Esophagus muscularis mucosa (tissue), 4 donors: ENCODE measurements at regions not wholly inside any gene's neighbourhood (a gene's known extent, or its start where the extent isn't known, plus 50 kb on each side); places are given as distances from the start of the nearest gene placed in this dataset.

Source experiments
- DNase-seq: peaks from one replicate; pipeline ENCODE4 v3.0.0-alpha.2; 2017; ENCODE audit errors: extremely low spot score
- H3K27ac ChIP-seq, 4 donors: fragments of 200-600 bp; sonication (generic); replicated peaks in 1 of 4; 1 replicate in 3 of 4; 2 replicates in 1 of 4; pipeline ENCODE4 v1.5.1; 2016 to 2019; ENCODE audit warnings: mild to moderate bottlenecking in 1 of 4
- H3K27me3 ChIP-seq, 4 donors: fragments of 200-600 bp; sonication (generic); one replicate each; pipeline versions ENCODE4 v1.5.1 to v1.6.0; 2016 to 2019
- H3K36me3 ChIP-seq, 4 donors: fragments of 200-600 bp; sonication (generic); one replicate each; pipeline ENCODE4 v1.5.1; 2016 to 2019
- H3K4me1 ChIP-seq, 4 donors: fragments of 200-600 bp; sonication (generic); one replicate each; pipeline ENCODE4 v1.5.1; 2016 to 2019
- H3K4me3 ChIP-seq, 4 donors: fragments of 200-600 bp; sonication (generic); 1 replicate in 2 of 4; 2 replicates in 2 of 4; pipeline ENCODE4 v1.5.1; 2016 to 2019; ENCODE audit warnings: mild to moderate bottlenecking in 4 of 4, moderate library complexity in 1 of 4
- H3K9me3 ChIP-seq, 4 donors: fragments of 200-600 bp; sonication (generic); 1 replicate in 3 of 4; 2 replicates in 1 of 4; pipeline ENCODE4 v1.5.1; 2016 to 2019
- EP300 ChIP-seq: sonication (generic); formaldehyde crosslinking; IDR thresholded peaks from one replicate; pipeline ENCODE4 v1.6.1; 2017; ENCODE audit warnings: antibody characterized with exemption
- POLR2A ChIP-seq: fragments of 450-650 bp; IDR thresholded peaks from one replicate; pipeline ENCODE4 v1.6.1; 2017; ENCODE audit warnings: antibody characterized with exemption, moderate library complexity, mild to moderate bottlenecking, low read depth
- POLR2AphosphoS5 ChIP-seq, 2 donors: sonication (generic); formaldehyde crosslinking; IDR thresholded peaks; one replicate each; pipeline ENCODE4 v1.6.1; 2017; ENCODE audit warnings: antibody characterized with exemption in 2 of 2
- WGBS: methylation state at CpG from one replicate; pipeline ENCODE4 v1.1.5; 2018; 5-methylcytosine and 5-hydroxymethylcytosine counted together
- intact Hi-C: fragments of 100-400 bp; cut with DNase I; formaldehyde crosslinking; loops from one replicate; pipeline ENCODE4 v1.15.1; 2023
- TF ChIP-seq, protein P1 (sequence below), 3 experiments: fragments of 200-600 bp in 2 of 3; fragments of 450-650 bp in 1 of 3; sonication (generic) in 2 of 3; IDR thresholded peaks; one replicate each; pipeline ENCODE4 v1.5.1; 2017 to 2019; ENCODE audit warnings: antibody characterized with exemption in 3 of 3, mild to moderate bottlenecking in 2 of 3, moderate library complexity in 1 of 3

GRCh38 chr1:234989019-234989418 lies 139.6 kb downstream of the TOMM20 start:
- 88% methylated on average over 6 of the region's 6 CpGs for WGBS
- intact Hi-C loops: no loop called here
- Histone ChIP-seq H3K36me3 (no peaks in the 10 kb centered on the region), H3K4me1 (peaks cover 50 to 63% (median 61%) of the 10 kb centered on the region in 4 donors), H3K27ac (peak overlapping the region; percentile 91 to 97 (median 94)), H3K9me3 (peaks cover 0 to 1% (median 0%) of the 10 kb centered on the region in 4 donors), H3K27me3 (no peaks in the 10 kb centered on the region), H3K4me3 (no peak overlapping the region)
- TF ChIP-seq, protein P1, sequence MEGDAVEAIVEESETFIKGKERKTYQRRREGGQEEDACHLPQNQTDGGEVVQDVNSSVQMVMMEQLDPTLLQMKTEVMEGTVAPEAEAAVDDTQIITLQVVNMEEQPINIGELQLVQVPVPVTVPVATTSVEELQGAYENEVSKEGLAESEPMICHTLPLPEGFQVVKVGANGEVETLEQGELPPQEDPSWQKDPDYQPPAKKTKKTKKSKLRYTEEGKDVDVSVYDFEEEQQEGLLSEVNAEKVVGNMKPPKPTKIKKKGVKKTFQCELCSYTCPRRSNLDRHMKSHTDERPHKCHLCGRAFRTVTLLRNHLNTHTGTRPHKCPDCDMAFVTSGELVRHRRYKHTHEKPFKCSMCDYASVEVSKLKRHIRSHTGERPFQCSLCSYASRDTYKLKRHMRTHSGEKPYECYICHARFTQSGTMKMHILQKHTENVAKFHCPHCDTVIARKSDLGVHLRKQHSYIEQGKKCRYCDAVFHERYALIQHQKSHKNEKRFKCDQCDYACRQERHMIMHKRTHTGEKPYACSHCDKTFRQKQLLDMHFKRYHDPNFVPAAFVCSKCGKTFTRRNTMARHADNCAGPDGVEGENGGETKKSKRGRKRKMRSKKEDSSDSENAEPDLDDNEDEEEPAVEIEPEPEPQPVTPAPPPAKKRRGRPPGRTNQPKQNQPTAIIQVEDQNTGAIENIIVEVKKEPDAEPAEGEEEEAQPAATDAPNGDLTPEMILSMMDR (IDR thresholded peaks at IDR 0.05): no peak
- TF ChIP-seq EP300 (no peak), POLR2AphosphoS5 (IDR thresholded peaks at IDR 0.05) (no peak), POLR2A (no peak)
- DNase-seq: no peak

- peaks cover 52 to 68% (median 63%) of the 10 kb centered on the region in 4 donors for H3K4me1 ChIP-seq
Observed at GRCh38 chr1:234988536-234988935, 140.1 kb downstream of the TOMM20 start.

DNA sequence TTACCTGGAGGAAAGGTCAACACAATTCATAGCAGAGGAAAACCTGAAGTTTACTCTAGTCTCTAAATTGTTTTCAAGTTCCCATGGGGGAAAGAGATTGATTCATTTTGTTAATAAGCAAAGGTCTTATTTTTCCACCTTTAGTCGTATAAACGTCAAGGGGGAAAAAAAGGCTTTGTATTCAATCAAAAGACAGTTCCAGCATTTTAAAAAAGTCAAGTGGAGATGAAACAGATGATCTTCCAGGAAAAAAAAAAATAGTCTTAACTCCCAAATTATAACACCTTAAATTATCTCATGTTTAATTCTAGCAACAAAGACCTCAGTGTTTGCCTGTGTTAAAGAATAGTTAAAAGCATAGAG lies 140.5 kb downstream of the TOMM20 start:
- intact Hi-C loops: no loop called here
- H3K27ac ChIP-seq: peak overlapping the region; percentile 91 to 97 (median 94)
- no peak overlapping the region for H3K4me3 ChIP-seq
- WGBS: 29% methylated on average over 2 of the region's 2 CpGs
- peaks cover 0 to 4% (median 0%) of the 10 kb centered on the region in 4 donors for H3K9me3 ChIP-seq
- H3K36me3 ChIP-seq: no peaks in the 10 kb centered on the region
- H3K4me1 ChIP-seq: peaks cover 52 to 70% (median 65%) of the 10 kb centered on the region in 4 donors
- TF ChIP-seq, protein P1 (IDR thresholded peaks at IDR 0.05): no peak
- TF ChIP-seq EP300 (no peak), POLR2A (no peak), POLR2AphosphoS5 (IDR thresholded peaks at IDR 0.05) (no peak)
- no peak for DNase-seq
- H3K27me3 ChIP-seq: no peaks in the 10 kb centered on the region

More at GRCh38 chr1:234988536-234988935, 140.1 kb downstream of the TOMM20 start:
- Histone ChIP-seq H3K27me3 (no peaks in the 10 kb centered on the region), H3K27ac (peak overlapping the region; percentile 91 to 97 (median 94)), H3K4me3 (no peak overlapping the region), H3K36me3 (no peaks in the 10 kb centered on the region), H3K9me3 (peaks cover 0 to 4% (median 0%) of the 10 kb centered on the region in 4 donors)
- intact Hi-C loops: no loop called here
- TF ChIP-seq EP300 (no peak), POLR2AphosphoS5 (IDR thresholded peaks at IDR 0.05) (no peak)
- 75% methylated on average over 4 of the region's 4 CpGs for WGBS
- DNase-seq: no peak

DNA sequence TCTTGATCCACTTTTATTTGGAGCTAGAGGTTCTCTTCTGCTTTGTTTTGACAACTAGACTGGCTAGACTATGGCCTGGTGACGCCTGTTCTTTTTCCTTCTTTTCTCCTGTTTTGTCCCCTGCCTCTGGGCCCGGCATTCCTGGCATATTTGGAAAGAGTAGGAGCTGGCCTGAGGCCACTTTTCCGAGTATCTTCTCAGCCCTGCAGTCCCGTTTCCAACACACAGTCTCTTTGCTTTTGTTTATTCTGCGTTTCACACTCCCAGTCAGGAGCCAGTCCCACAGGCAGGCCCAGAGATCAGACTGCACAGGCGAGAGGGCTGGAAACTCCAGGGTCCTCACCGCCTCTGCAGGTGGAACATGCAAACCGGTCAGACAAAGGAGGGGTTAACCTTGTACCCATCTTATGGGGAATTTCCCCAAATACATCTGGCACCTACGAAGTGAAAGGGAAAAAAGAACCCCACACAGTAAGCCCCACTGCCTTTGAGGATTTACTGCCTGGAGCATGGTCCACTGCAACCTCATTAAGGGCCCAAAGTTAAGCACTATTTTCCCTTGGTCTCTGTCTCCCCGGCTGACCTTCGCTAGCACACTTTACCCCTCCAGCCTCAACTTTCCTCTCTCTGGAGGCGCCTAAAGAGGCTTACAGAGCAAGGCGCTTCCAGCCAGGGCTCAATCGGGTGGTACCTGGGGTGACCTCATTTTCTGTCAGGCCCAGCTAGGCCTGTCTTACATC lies 141.1 kb downstream of the TOMM20 start:
- 29% methylated on average over 14 of the region's 14 CpGs for WGBS
- TF ChIP-seq POLR2A: no peak
- peak; percentile 87 to 91 for TF ChIP-seq POLR2AphosphoS5 (IDR thresholded peaks at IDR 0.05)
- TF ChIP-seq EP300: peak; percentile 83
- TF ChIP-seq, protein P1 (IDR thresholded peaks at IDR 0.05): no peak
- peak; percentile 96 for DNase-seq
- intact Hi-C loops: no loop called here
- Histone ChIP-seq H3K27me3 (no peaks in the 10 kb centered on the region), H3K4me1 (peaks cover 52 to 71% (median 67%) of the 10 kb centered on the region in 4 donors), H3K9me3 (peaks cover 0 to 4% (median 0%) of the 10 kb centered on the region in 4 donors), H3K36me3 (no peaks in the 10 kb centered on the region), H3K27ac (peak overlapping the region; percentile 91 to 97 (median 94)), H3K4me3 (no peak overlapping the region)

DNA sequence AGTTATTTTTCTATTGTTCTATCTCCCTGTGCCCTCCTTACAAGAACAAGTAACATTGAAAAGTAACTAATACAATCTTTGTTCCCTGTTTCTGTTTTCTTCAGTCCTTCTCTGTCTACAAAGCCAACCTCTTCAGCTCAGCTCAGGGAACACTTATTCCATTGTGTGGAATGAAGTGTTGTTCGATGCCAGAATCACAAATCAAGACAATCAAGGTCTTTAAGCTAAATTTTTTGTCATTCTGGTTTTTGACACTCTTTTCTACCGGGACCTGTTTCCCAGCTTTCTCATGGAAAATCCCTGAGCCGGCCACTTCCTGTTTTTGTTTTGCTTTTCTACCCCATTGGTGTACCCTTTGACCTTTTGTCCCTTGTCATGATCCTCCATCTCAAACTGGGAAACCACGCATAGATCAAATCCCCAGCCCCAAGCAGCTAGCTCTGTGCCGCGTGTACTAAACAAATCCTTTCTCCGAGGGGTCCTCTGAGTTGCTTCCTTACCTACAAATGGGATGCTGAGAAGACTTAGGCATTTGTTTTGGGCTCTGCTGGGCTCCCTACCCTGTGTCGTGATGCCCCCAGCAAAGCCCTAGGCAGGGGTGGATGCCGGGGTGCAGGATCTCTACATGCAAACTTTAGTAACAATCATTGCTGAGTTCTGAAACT lies 141.8 kb downstream of the TOMM20 start:
- intact Hi-C loops: no loop called here
- peaks cover 54 to 76% (median 71%) of the 10 kb centered on the region in 4 donors for H3K4me1 ChIP-seq
- TF ChIP-seq, protein P1 (IDR thresholded peaks at IDR 0.05): no peak
- TF ChIP-seq POLR2AphosphoS5 (IDR thresholded peaks at IDR 0.05): no peak
- no peak for TF ChIP-seq EP300
- TF ChIP-seq POLR2A: no peak
- peak overlapping the region; percentile 91 to 97 (median 94) for H3K27ac ChIP-seq
- no peaks in the 10 kb centered on the region for H3K36me3 ChIP-seq
- H3K9me3 ChIP-seq: peaks cover 0 to 4% (median 0%) of the 10 kb centered on the region in 4 donors
- DNase-seq: no peak
- H3K4me3 ChIP-seq: no peak overlapping the region
- H3K27me3 ChIP-seq: no peaks in the 10 kb centered on the region
- 54% methylated on average over 8 of the region's 9 CpGs for WGBS
